A549 (cell line): ENCODE measurements at regions not wholly inside any gene's neighbourhood (a gene's known extent, or its start where the extent isn't known, plus 50 kb on each side); places are given as distances from the start of the nearest gene placed in this dataset.

Experiments
- CHD4 ChIP-seq: fragments of 200-600 bp; sonication (generic); IDR thresholded peaks from 2 replicates; pipeline ENCODE4 v1.6.1; 2016; ENCODE audit warnings: antibody characterized with exemption, mild to moderate bottlenecking, borderline replicate concordance
- CTCF ChIP-seq: fragments of >200 bp; sonication (Bioruptor Twin); formaldehyde crosslinking; IDR thresholded peaks from 3 replicates; pipeline ENCODE4 v1.5.1; 2016
- EHMT2 ChIP-seq: fragments of 200-600 bp; sonication (generic); IDR thresholded peaks from 2 replicates; pipeline ENCODE4 v1.6.1; 2016; ENCODE audit warnings: antibody characterized with exemption, low read depth, mild to moderate bottlenecking, moderate library complexity
- EP300 ChIP-seq, 2 experiments: fragments of >200 bp; sonication (Bioruptor Twin); formaldehyde crosslinking; IDR thresholded peaks; 2 replicates in 1 of 2; 3 replicates in 1 of 2; pipeline ENCODE4 v1.6.1; 2016 to 2017
- HDAC2 ChIP-seq: fragments of 200-600 bp; sonication (generic); IDR thresholded peaks from 2 replicates; pipeline ENCODE4 v1.6.1; 2016
- KDM1A ChIP-seq: fragments of 200-600 bp; sonication (generic); IDR thresholded peaks from 2 replicates; pipeline ENCODE4 v1.6.1; 2016; ENCODE audit warnings: low read depth, mild to moderate bottlenecking
- MAFK ChIP-seq: fragments of 450-650 bp; IDR thresholded peaks from 2 replicates; pipeline ENCODE4 v1.6.1; 2014; ENCODE audit not compliant: partially characterized antibody
- NPAS2 ChIP-seq: fragments of 250-450 bp; sonication (Bioruptor Pico); IDR thresholded peaks from 2 replicates; pipeline ENCODE4 v1.8.0; 2022; ENCODE audit warnings: mild to moderate bottlenecking, moderate library complexity, borderline replicate concordance
- NR3C1 ChIP-seq: fragments of >200 bp; sonication (Bioruptor Twin); formaldehyde crosslinking; IDR thresholded peaks from 3 replicates; pipeline ENCODE4 v1.6.1; 2017
- POLR2A ChIP-seq: IDR thresholded peaks from 2 replicates; pipeline ENCODE4 v1.6.1; 2012; ENCODE audit warnings: mild to moderate bottlenecking, low read length
- RCOR1 ChIP-seq: fragments of 150-350 bp; IDR thresholded peaks from 2 replicates; pipeline ENCODE4 v1.6.1; 2014; ENCODE audit warnings: antibody characterized with exemption, low read length, low read depth
- RFX5 ChIP-seq: fragments of 450-650 bp; IDR thresholded peaks from 2 replicates; pipeline ENCODE4 v1.7.1; 2014; ENCODE audit warnings: antibody characterized with exemption, mild to moderate bottlenecking, moderate library complexity
- TF ChIP-seq, protein P1 (sequence below): fragments of 150-350 bp; IDR thresholded peaks from 2 replicates; pipeline ENCODE4 v1.6.1; 2014; ENCODE audit warnings: low read depth, mild to moderate bottlenecking, low read length

GRCh38 chr7:128158370-128158769 is 82.7 kb upstream of the LEP start:
- TF ChIP-seq EHMT2 (no peak), POLR2A (no peak), CTCF (no peak), EP300 (IDR thresholded peaks at IDR 0.05) (no peak), NPAS2 (CRISPR knock-in tag) (no peak), KDM1A (no peak), HDAC2 (no peak), NR3C1 (no peak), CHD4 (no peak), MAFK (no peak), RFX5 (no peak), RCOR1 (no peak)
- TF ChIP-seq, protein P1, sequence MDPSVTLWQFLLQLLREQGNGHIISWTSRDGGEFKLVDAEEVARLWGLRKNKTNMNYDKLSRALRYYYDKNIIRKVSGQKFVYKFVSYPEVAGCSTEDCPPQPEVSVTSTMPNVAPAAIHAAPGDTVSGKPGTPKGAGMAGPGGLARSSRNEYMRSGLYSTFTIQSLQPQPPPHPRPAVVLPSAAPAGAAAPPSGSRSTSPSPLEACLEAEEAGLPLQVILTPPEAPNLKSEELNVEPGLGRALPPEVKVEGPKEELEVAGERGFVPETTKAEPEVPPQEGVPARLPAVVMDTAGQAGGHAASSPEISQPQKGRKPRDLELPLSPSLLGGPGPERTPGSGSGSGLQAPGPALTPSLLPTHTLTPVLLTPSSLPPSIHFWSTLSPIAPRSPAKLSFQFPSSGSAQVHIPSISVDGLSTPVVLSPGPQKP = no peak
